K562 (cell line): ENCODE measurements at regions not wholly inside any gene's neighbourhood (a gene's known extent, or its start where the extent isn't known, plus 50 kb on each side); places are given as distances from the start of the nearest gene placed in this dataset.

Experiments used
- ATAC-seq: fragments of 200-7000 bp; cut with Tn5 transposase; 3 replicates; pipeline ENCODE4 v1.9.1; 2020; ENCODE audit warnings: moderate library complexity
- BruUV-seq: library from RNA; stranded (reverse); fragments of 400-500 nt; replicated peaks from 2 replicates; lab custom pipeline; 2021; lab: Mats Ljungman, UMichigan
- CTCF ChIA-PET: fragments of 300-600 bp; formaldehyde crosslinking; extraction: SDS; loops from one replicate; lab custom pipeline; 2021; ENCODE audit warnings: low intra/inter-chr PET ratio; lab: Yijun Ruan, JAX
- POLR2A ChIA-PET: fragments of 300-600, 350-650 bp; sonication (Branson Sonifier 250); formaldehyde crosslinking; extraction: SDS; loops from one replicate; lab custom pipeline; 2021; ENCODE audit warnings: antibody characterized with exemption, inconsistent platforms; lab: Yijun Ruan, JAX
- DNase-seq, 4 experiments: peaks; one replicate each; pipeline versions ENCODE4 v3.0.0 to v3.0.0-alpha.2; 2011 to 2018; ENCODE audit warnings: low spot score in 3 of 4, mixed read lengths in 3 of 4; ENCODE audit errors: extremely low read depth in 1 of 4
- FAIRE-seq: peaks from 2 replicates; lab custom pipeline; 2011; peaks lifted over from hg19 to GRCh38; lab: Jason Lieb, UNC
- H2AFZ ChIP-seq: 2 replicates; pipeline ENCODE4 v1.6.0; 2011; ENCODE audit warnings: low read depth, low read length, control low read depth, inconsistent platforms
- H3K27ac ChIP-seq: fragments of 200-600 bp; 3 replicates; pipeline ENCODE4 v1.8.0; 2011; ENCODE audit warnings: low read depth, mild to moderate bottlenecking, control low read depth, inconsistent platforms, low read length, moderate library complexity, mixed read lengths; ENCODE audit errors: extremely low read depth
- H3K27me3 ChIP-seq, 2 experiments: fragments of 300-600 bp in 1 of 2; 2 replicates in 1 of 2; 3 replicates in 1 of 2; pipeline versions ENCODE4 v1.6.0 to v1.8.0; 2011; ENCODE audit warnings: inconsistent platforms in 2 of 2, low read length in 2 of 2, mild to moderate bottlenecking in 1 of 2, mixed read lengths in 1 of 2, moderate library complexity in 1 of 2; ENCODE audit not compliant: control insufficient read depth in 2 of 2, insufficient read depth in 2 of 2
- H3K36me3 ChIP-seq: fragments of 300-600 bp; 3 replicates; pipeline ENCODE4 v1.8.0; 2011; ENCODE audit warnings: mild to moderate bottlenecking, low read length, inconsistent platforms; ENCODE audit not compliant: control insufficient read depth, insufficient read depth
- H3K4me1 ChIP-seq, 2 experiments: fragments of 200-600 bp in 1 of 2; replicated peaks in 1 of 2; 2 replicates in 1 of 2; 3 replicates in 1 of 2; pipeline versions ENCODE4 v1.5.1 to v1.8.0; 2011; ENCODE audit warnings: inconsistent platforms in 2 of 2, low read length in 2 of 2, mild to moderate bottlenecking in 1 of 2, mixed read lengths in 1 of 2, moderate library complexity in 1 of 2; ENCODE audit not compliant: control insufficient read depth in 2 of 2, insufficient read depth in 2 of 2
- H3K4me2 ChIP-seq: 2 replicates; pipeline ENCODE4 v1.6.1; 2011; ENCODE audit warnings: low read length, control low read depth, inconsistent platforms, mixed read lengths; ENCODE audit not compliant: insufficient read depth
- H3K4me3 ChIP-seq: fragments of 200-600 bp; sonication (generic), shearing (Covaris generic); 2 replicates; pipeline ENCODE4 v1.5.1; 2016; ENCODE audit warnings: control low read depth, inconsistent platforms
- H3K79me2 ChIP-seq: fragments of 200-600 bp; 3 replicates; pipeline ENCODE4 v1.8.0; 2011; ENCODE audit warnings: low read length, inconsistent platforms; ENCODE audit not compliant: control insufficient read depth, insufficient read depth
- H3K9ac ChIP-seq, 2 experiments: 2 replicates each; pipeline versions ENCODE4 v1.6.0 to v1.6.1; 2011; ENCODE audit warnings: low read depth in 2 of 2, low read length in 2 of 2, control low read depth in 1 of 2, inconsistent platforms in 1 of 2, mild to moderate bottlenecking in 1 of 2, mixed read lengths in 1 of 2; ENCODE audit not compliant: insufficient read depth in 1 of 2
- H3K9me1 ChIP-seq: one replicate; pipeline ENCODE4 v1.6.0; 2011; ENCODE audit warnings: inconsistent platforms, mild to moderate bottlenecking, low read length, moderate library complexity; ENCODE audit not compliant: control insufficient read depth, insufficient read depth
- H3K9me3 ChIP-seq: replicated peaks from 2 replicates; pipeline ENCODE4 v1.5.1; 2011; ENCODE audit warnings: low read depth, low read length, inconsistent platforms; ENCODE audit not compliant: control insufficient read depth, insufficient read depth
- H4K20me1 ChIP-seq: replicated peaks from 2 replicates; pipeline ENCODE4 v1.6.1; 2011; ENCODE audit warnings: low read length, inconsistent platforms, mixed read lengths; ENCODE audit not compliant: control insufficient read depth, insufficient read depth
- CBX8 ChIP-seq: fragments of 200-600 bp; sonication (generic); IDR thresholded peaks from 2 replicates; pipeline ENCODE4 v1.6.1; 2012; ENCODE audit warnings: borderline replicate concordance, mixed run types, low read depth, mild to moderate bottlenecking, moderate library complexity, mixed read lengths, low read length, control low read depth, inconsistent platforms; ENCODE audit not compliant: poor library complexity, severe bottlenecking; ENCODE audit errors: extremely low read depth
- POLR2H ChIP-seq: IDR thresholded peaks from 2 replicates; pipeline ENCODE4 v1.6.1; 2016; ENCODE audit warnings: missing genetic modification characterization, low read depth, mild to moderate bottlenecking, control low read depth, missing compliant biosample characterization, moderate library complexity
- SAFB ChIP-seq: fragments of 200-400 bp; formaldehyde crosslinking; IDR thresholded peaks from 2 replicates; pipeline ENCODE4 v1.6.1; 2017; ENCODE audit warnings: low read depth, low read length, borderline replicate concordance
- SMARCC2 ChIP-seq: fragments of 450-650 bp; IDR thresholded peaks from 2 replicates; pipeline ENCODE4 v1.6.1; 2017; ENCODE audit warnings: antibody characterized with exemption, moderate library complexity, mild to moderate bottlenecking, low read depth
- STAT5A ChIP-seq: IDR thresholded peaks from 2 replicates; pipeline ENCODE4 v1.6.1; 2012; ENCODE audit warnings: low read length, inconsistent platforms, borderline replicate concordance
- U2AF2 ChIP-seq: fragments of 200-400 bp; formaldehyde crosslinking; optimal IDR thresholded peaks from 2 replicates; pipeline ENCODE3; 2017; ENCODE audit warnings: low read depth, mild to moderate bottlenecking, low read length
- ZNF165 ChIP-seq: fragments of 250-450 bp; sonication (Bioruptor Pico); IDR thresholded peaks from 2 replicates; pipeline ENCODE4 v1.4.0; 2020; ENCODE audit warnings: borderline replicate concordance
- WGBS: fragments of 100-300 bp; shearing (Covaris generic); methylation state at CpG from one replicate; pipeline ENCODE4 v1.1.6; 2016; ENCODE audit warnings: low coverage, mixed read lengths; ENCODE audit not compliant: insufficient coverage; ENCODE audit errors: missing lambda C conversion rate; 5-methylcytosine and 5-hydroxymethylcytosine counted together
- in situ Hi-C: fragments of 300-500 bp; cut with MboI; formaldehyde crosslinking; loops from 4 replicates; pipeline ENCODE4 v1.15.0; 2018; ENCODE audit warnings: inconsistent platforms, mixed read lengths
- intact Hi-C: fragments of 100-400 bp; cut with micrococcal nuclease; formaldehyde crosslinking; loops from 2 replicates; pipeline ENCODE4 v1.14.2; 2022
- TF ChIP-seq, protein P1 (sequence below), 2 experiments: IDR thresholded peaks; 2 replicates each; pipeline ENCODE4 v1.6.1; 2011; ENCODE audit warnings: borderline replicate concordance in 1 of 2, control low read depth in 1 of 2, low read depth in 1 of 2, low read length in 1 of 2, mild to moderate bottlenecking in 1 of 2, mixed read lengths in 1 of 2, moderate library complexity in 1 of 2; ENCODE audit not compliant: insufficient read depth in 1 of 2, insufficient read length in 1 of 2, poor library complexity in 1 of 2, severe bottlenecking in 1 of 2; ENCODE audit errors: extremely low read depth in 1 of 2
- TF ChIP-seq, protein P2 (sequence below): fragments of 450-650 bp; formaldehyde crosslinking; IDR thresholded peaks from 2 replicates; pipeline ENCODE4 v1.4.0; 2022; ENCODE audit warnings: missing genetic modification characterization
- TF ChIP-seq, protein P3 (sequence below): sonication (generic); formaldehyde crosslinking; IDR thresholded peaks from 2 replicates; pipeline ENCODE4 v1.8.0; 2022; ENCODE audit warnings: mild to moderate bottlenecking, missing genetic modification reagents, borderline replicate concordance

DNA sequence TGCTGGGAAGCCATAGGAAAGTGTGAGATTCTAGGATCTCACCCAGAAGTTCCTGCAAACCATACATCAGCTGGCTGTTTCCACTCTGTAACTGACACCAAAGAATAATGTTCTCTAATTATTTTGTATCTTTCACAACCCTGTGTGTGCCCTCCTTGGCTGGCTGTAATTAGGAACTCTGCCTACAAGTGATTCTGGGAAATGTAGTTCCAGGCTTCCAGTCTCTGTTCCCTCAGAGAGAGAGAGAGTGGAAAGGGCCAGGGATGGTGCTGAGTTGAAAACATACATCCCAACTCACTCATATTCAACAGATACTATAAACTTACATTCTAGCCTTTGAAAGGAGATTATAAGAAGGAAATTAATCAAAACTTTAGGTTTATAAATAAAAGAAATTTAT is 57.5 kb upstream of the C1QTNF7 start:
- Histone ChIP-seq H2AFZ (no peak overlapping the region), H3K9me3 (no peaks in the 10 kb centered on the region), H3K4me3 (no peak overlapping the region), H3K9ac (no peak overlapping the region), H3K4me2 (no peak overlapping the region), H3K9me1 (no peaks in the 10 kb centered on the region), H3K27me3 (peaks cover 0 to 5% of the 10 kb centered on the region in 2 experiments; a peak in 2 of 5 replicates), H4K20me1 (no peaks in the 10 kb centered on the region), H3K4me1 (no peaks in the 10 kb centered on the region), H3K36me3 (no peaks in the 10 kb centered on the region), H3K27ac (no peak overlapping the region), H3K79me2 (no peaks in the 10 kb centered on the region)
- FAIRE-seq (no peak), ATAC-seq (no peak), DNase-seq (no peak)
- in situ Hi-C loops, result no loop called here
- BruUV-seq, result no TSS peak
- intact Hi-C loops, result no loop called here
- POLR2A ChIA-PET, result no interaction called here
- CTCF ChIA-PET, result no interaction called here
- TF ChIP-seq STAT5A, result no peak

DNA sequence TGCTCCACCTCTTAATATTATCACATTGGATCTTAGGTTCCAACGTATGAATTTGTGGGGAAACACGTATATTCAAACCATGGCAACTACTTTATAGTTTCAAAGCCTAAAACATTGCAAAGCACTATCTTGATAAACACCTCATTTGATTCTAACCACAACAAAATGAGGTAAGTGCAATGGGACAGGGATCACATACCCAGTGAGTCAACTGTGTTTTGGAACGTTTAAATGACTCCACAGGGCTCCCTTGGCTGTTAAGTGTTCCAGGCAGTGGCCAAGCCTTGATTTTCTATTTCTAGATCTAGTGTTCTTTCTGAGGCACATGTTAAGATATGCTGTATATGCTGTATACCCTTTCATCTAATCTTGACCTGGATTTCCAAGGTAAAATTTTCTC is 54.5 kb upstream of the C1QTNF7 start:
- no peak overlapping the region for H2AFZ ChIP-seq
- CTCF ChIA-PET, result no interaction called here
- ATAC-seq, result no peak
- no peak for FAIRE-seq
- in situ Hi-C loops (no loop called here), intact Hi-C loops (no loop called here)
- H3K4me3 ChIP-seq, result no peak overlapping the region
- H4K20me1 ChIP-seq, result no peaks in the 10 kb centered on the region
- H3K36me3 ChIP-seq, result no peaks in the 10 kb centered on the region
- H3K79me2 ChIP-seq, result no peaks in the 10 kb centered on the region
- H3K9ac ChIP-seq, result no peak overlapping the region
- no peaks in the 10 kb centered on the region for H3K9me1 ChIP-seq
- no peak for DNase-seq
- POLR2A ChIA-PET, result no interaction called here
- BruUV-seq, result no TSS peak
- no peak overlapping the region for H3K4me2 ChIP-seq
- no peaks in the 10 kb centered on the region for H3K4me1 ChIP-seq
- H3K27me3 ChIP-seq, result peaks cover 0 to 5% of the 10 kb centered on the region in 2 experiments; a peak in 2 of 5 replicates
- H3K9me3 ChIP-seq, result no peaks in the 10 kb centered on the region
- H3K27ac ChIP-seq, result no peak overlapping the region
- WGBS, result 3% methylated on average over 3 of the region's 3 CpGs
- TF ChIP-seq, protein P1, sequence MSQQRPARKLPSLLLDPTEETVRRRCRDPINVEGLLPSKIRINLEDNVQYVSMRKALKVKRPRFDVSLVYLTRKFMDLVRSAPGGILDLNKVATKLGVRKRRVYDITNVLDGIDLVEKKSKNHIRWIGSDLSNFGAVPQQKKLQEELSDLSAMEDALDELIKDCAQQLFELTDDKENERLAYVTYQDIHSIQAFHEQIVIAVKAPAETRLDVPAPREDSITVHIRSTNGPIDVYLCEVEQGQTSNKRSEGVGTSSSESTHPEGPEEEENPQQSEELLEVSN (IDR thresholded peaks at IDR 0.05; ENCODE audit: borderline replicate concordance in 1 of 2, extremely low read depth in 1 of 2, insufficient read depth in 1 of 2, insufficient read length in 1 of 2, low read depth in 1 of 2, low read length in 1 of 2, poor library complexity in 1 of 2, severe bottlenecking in 1 of 2), result no peak
- TF ChIP-seq U2AF2 (no peak), POLR2H (tag) (no peak), SMARCC2 (no peak), CBX8 (no peak), SAFB (no peak), ZNF165 (CRISPR knock-in tag) (no peak)
- TF ChIP-seq, protein P2, sequence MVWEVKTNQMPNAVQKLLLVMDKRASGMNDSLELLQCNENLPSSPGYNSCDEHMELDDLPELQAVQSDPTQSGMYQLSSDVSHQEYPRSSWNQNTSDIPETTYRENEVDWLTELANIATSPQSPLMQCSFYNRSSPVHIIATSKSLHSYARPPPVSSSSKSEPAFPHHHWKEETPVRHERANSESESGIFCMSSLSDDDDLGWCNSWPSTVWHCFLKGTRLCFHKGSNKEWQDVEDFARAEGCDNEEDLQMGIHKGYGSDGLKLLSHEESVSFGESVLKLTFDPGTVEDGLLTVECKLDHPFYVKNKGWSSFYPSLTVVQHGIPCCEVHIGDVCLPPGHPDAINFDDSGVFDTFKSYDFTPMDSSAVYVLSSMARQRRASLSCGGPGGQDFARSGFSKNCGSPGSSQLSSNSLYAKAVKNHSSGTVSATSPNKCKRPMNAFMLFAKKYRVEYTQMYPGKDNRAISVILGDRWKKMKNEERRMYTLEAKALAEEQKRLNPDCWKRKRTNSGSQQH, result no peak
- TF ChIP-seq, protein P3, sequence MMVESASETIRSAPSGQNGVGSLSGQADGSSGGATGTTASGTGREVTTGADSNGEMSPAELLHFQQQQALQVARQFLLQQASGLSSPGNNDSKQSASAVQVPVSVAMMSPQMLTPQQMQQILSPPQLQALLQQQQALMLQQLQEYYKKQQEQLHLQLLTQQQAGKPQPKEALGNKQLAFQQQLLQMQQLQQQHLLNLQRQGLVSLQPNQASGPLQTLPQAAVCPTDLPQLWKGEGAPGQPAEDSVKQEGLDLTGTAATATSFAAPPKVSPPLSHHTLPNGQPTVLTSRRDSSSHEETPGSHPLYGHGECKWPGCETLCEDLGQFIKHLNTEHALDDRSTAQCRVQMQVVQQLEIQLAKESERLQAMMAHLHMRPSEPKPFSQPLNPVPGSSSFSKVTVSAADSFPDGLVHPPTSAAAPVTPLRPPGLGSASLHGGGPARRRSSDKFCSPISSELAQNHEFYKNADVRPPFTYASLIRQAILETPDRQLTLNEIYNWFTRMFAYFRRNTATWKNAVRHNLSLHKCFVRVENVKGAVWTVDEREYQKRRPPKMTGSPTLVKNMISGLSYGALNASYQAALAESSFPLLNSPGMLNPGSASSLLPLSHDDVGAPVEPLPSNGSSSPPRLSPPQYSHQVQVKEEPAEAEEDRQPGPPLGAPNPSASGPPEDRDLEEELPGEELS (CRISPR knock-in tag), result no peak
